Small intestine (tissue), 7 donors: ENCODE measurements at regions not wholly inside any gene's neighbourhood (a gene's known extent, or its start where the extent isn't known, plus 50 kb on each side); places are given as distances from the start of the nearest gene placed in this dataset.

ENCODE experiments used
- DNase-seq, 2 donors: peaks; one replicate each; pipeline versions ENCODE4 v3.0.0 to v3.0.0-alpha.2; 2013
- FAIRE-seq: peaks from 2 replicates; lab custom pipeline; 2012; peaks lifted over from hg19 to GRCh38; lab: Jason Lieb, UNC
- H3K27ac ChIP-seq, 3 donors: one replicate each; pipeline ENCODE4 v1.5.1; 2013; ENCODE audit warnings: low read length in 2 of 3, mild to moderate bottlenecking in 2 of 3, control low read depth in 1 of 3, inconsistent platforms in 1 of 3, low read depth in 1 of 3, moderate library complexity in 1 of 3
- H3K27me3 ChIP-seq, 3 donors: one replicate each; pipeline ENCODE4 v1.6.1; 2013; ENCODE audit warnings: low read length in 3 of 3, inconsistent platforms in 1 of 3; ENCODE audit not compliant: control insufficient read depth in 3 of 3, insufficient read depth in 3 of 3
- H3K36me3 ChIP-seq, 3 donors: one replicate each; pipeline ENCODE4 v1.6.1; 2013; ENCODE audit warnings: low read length in 3 of 3, inconsistent platforms in 1 of 3, low read depth in 1 of 3, mild to moderate bottlenecking in 1 of 3, moderate library complexity in 1 of 3; ENCODE audit not compliant: control insufficient read depth in 3 of 3, insufficient read depth in 2 of 3
- H3K4me1 ChIP-seq, 3 donors: one replicate each; pipeline ENCODE4 v1.6.1; 2013; ENCODE audit warnings: low read length in 2 of 3, inconsistent platforms in 1 of 3, low read depth in 1 of 3, mild to moderate bottlenecking in 1 of 3, moderate library complexity in 1 of 3; ENCODE audit not compliant: control insufficient read depth in 3 of 3, insufficient read depth in 2 of 3
- H3K4me3 ChIP-seq, 3 donors: one replicate each; pipeline ENCODE4 v1.5.1; 2013; ENCODE audit warnings: low read length in 3 of 3, control low read depth in 1 of 3, inconsistent platforms in 1 of 3, low read depth in 1 of 3, mild to moderate bottlenecking in 1 of 3, moderate library complexity in 1 of 3
- H3K9me3 ChIP-seq, 2 donors: one replicate each; pipeline ENCODE4 v1.6.1; 2013; ENCODE audit warnings: low read depth in 1 of 2, low read length in 1 of 2; ENCODE audit not compliant: control insufficient read depth in 2 of 2, insufficient read depth in 1 of 2
- WGBS, 3 donors: extraction: QIAGEN DNeasy Blood & Tissue Kit; methylation state at CpG; one replicate each; pipeline ENCODE4 v1.1.7; 2013; 5-methylcytosine and 5-hydroxymethylcytosine counted together
- donor health status: healthy with polysubstance abuse.
- donor health status: control.
- donor health status: control.
- donor health status: Bipolar disorder and iron deficiency.
- donor health status: healthy.

- DNase-seq, result no peak
- H3K4me1 ChIP-seq, result no peaks in the 10 kb centered on the region
- WGBS, 3 donors, result 56 to 64% (median 61%) methylated on average over 4 of the region's 4 CpGs
Measured at GRCh38 chr14:54189748-54190354, 207.0 kb upstream of the CDKN3 start.

GRCh38 chr14:54191846-54192245, 205.0 kb upstream of the CDKN3 start:
- no peaks in the 10 kb centered on the region for H3K9me3 ChIP-seq
- no peaks in the 10 kb centered on the region for H3K36me3 ChIP-seq
- no peak overlapping the region for H3K27ac ChIP-seq
- DNase-seq (no peak), FAIRE-seq (no peak)
- H3K27me3 ChIP-seq, result no peaks in the 10 kb centered on the region
- WGBS, 3 donors, result 47 to 78% (median 56%) methylated on average over 2 of the region's 2 CpGs
- H3K4me3 ChIP-seq, result no peak overlapping the region
- H3K4me1 ChIP-seq, result no peaks in the 10 kb centered on the region

More at GRCh38 chr14:54189748-54190354, 207.0 kb upstream of the CDKN3 start:
- Histone ChIP-seq H3K36me3 (no peaks in the 10 kb centered on the region), H3K27ac (no peak overlapping the region), H3K27me3 (no peaks in the 10 kb centered on the region), H3K4me3 (no peak overlapping the region), H3K9me3 (no peaks in the 10 kb centered on the region)
- no peak for FAIRE-seq

GRCh38 chr14:54192610-54193009, 204.2 kb upstream of the CDKN3 start:
- WGBS, 3 donors, result 65 to 95% (median 78%) methylated on average over 2 of the region's 2 CpGs
- Histone ChIP-seq H3K36me3 (no peaks in the 10 kb centered on the region), H3K4me3 (no peak overlapping the region), H3K27me3 (no peaks in the 10 kb centered on the region), H3K4me1 (no peaks in the 10 kb centered on the region), H3K9me3 (no peaks in the 10 kb centered on the region), H3K27ac (no peak overlapping the region)
- DNase-seq (no peak), FAIRE-seq (no peak)

GRCh38 chr14:54193871-54194270, 202.9 kb upstream of the CDKN3 start:
- Histone ChIP-seq H3K4me3 (no peak overlapping the region), H3K36me3 (no peaks in the 10 kb centered on the region), H3K4me1 (no peaks in the 10 kb centered on the region), H3K27ac (no peak overlapping the region), H3K27me3 (no peaks in the 10 kb centered on the region), H3K9me3 (peaks cover 0 to 4% of the 10 kb centered on the region in 2 donors)
- FAIRE-seq (no peak), DNase-seq (no peak)
- WGBS, 3 donors, result 35 to 58% (median 36%) methylated on average over 3 of the region's 3 CpGs

GRCh38 chr14:54194501-54194900, 202.3 kb upstream of the CDKN3 start:
- no peak for FAIRE-seq
- no peak for DNase-seq
- Histone ChIP-seq H3K4me3 (no peak overlapping the region), H3K27ac (no peak overlapping the region), H3K36me3 (no peaks in the 10 kb centered on the region), H3K4me1 (no peaks in the 10 kb centered on the region), H3K9me3 (peaks cover 0 to 4% of the 10 kb centered on the region in 2 donors), H3K27me3 (no peaks in the 10 kb centered on the region)
- WGBS, 3 donors, result 72 to 94% (median 84%) methylated on average over 2 of the region's 2 CpGs

- Histone ChIP-seq H3K27me3 (no peaks in the 10 kb centered on the region), H3K4me3 (no peak overlapping the region), H3K4me1 (no peaks in the 10 kb centered on the region), H3K36me3 (no peaks in the 10 kb centered on the region), H3K9me3 (peaks cover 0 to 11% of the 10 kb centered on the region in 2 donors), H3K27ac (no peak overlapping the region)
- whole genome bisulfite sequencing, 3 donors, result 39 to 49% (median 47%) methylated on average over 1 of the region's 1 CpG
- DNase-seq, result peak in 1 of 2 donors; percentile 14
- FAIRE-seq, result no peak
Measured at GRCh38 chr14:54197369-54197768, 199.4 kb upstream of the CDKN3 start.

- Histone ChIP-seq H3K27ac (no peak overlapping the region), H3K9me3 (peaks cover 0 to 11% of the 10 kb centered on the region in 2 donors), H3K36me3 (no peaks in the 10 kb centered on the region), H3K4me1 (no peaks in the 10 kb centered on the region), H3K4me3 (no peak overlapping the region), H3K27me3 (no peaks in the 10 kb centered on the region)
- DNase-seq (no peak), FAIRE-seq (no peak)
- WGBS, 3 donors, result 90 to 93% (median 93%) methylated on average over 2 of the region's 2 CpGs
Measured at GRCh38 chr14:54200726-54201125, 196.1 kb upstream of the CDKN3 start.

- Histone ChIP-seq H3K27ac (no peak overlapping the region), H3K9me3 (peaks cover 0 to 13% of the 10 kb centered on the region in 2 donors), H3K36me3 (no peaks in the 10 kb centered on the region), H3K4me3 (no peak overlapping the region), H3K27me3 (no peaks in the 10 kb centered on the region), H3K4me1 (no peaks in the 10 kb centered on the region)
- 89 to 91% (median 90%) methylated on average over 4 to 6 of the region's 6 CpGs for WGBS, 3 donors
- DNase-seq, result no peak
- FAIRE-seq, result no peak
Measured at GRCh38 chr14:54202288-54202687, 194.5 kb upstream of the CDKN3 start.

- Histone ChIP-seq H3K36me3 (no peaks in the 10 kb centered on the region), H3K9me3 (peaks cover 0 to 5% of the 10 kb centered on the region in 2 donors), H3K27me3 (no peaks in the 10 kb centered on the region), H3K27ac (no peak overlapping the region), H3K4me3 (no peak overlapping the region), H3K4me1 (no peaks in the 10 kb centered on the region)
- WGBS, 3 donors, result 5 to 30% (median 27%) methylated on average over 1 of the region's 1 CpG
- DNase-seq, result peak; percentile 10 to 28
- FAIRE-seq, result no peak
Measured at GRCh38 chr14:54206516-54206915, 190.3 kb upstream of the CDKN3 start.
